ENCODE measurements at regions not wholly inside any gene's neighbourhood (a gene's known extent, or its start where the extent isn't known, plus 50 kb on each side); places are given as distances from the start of the nearest gene placed in this dataset.

DNA sequence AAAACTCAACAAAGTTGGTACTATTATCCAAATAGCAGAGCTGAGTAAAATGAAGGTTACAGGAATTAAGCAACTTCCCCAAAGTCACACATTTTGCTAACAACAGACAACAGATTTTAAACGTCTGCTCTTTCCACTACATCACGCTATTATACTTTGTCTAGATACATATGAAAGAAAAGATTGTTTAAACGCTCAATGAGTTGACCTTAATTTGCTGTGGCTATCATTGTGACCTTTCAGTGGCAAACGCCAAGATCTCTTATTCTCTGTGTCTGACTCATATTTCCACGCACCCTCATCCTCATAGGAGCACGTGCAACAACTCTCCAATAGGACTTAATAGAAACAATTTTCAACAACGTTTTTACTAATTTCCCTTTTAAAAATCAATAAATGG is 540.1 kb downstream of the MAFB start:
- Histone ChIP-seq H2AFZ (ENCODE audit: low read length) (no peak overlapping the region), H4K20me1 (ENCODE audit: insufficient read depth, low read length) (no peaks in the 10 kb centered on the region), H3K4me2 (ENCODE audit: insufficient read depth, low read length) (no peak overlapping the region), H3K9me3 (ENCODE audit: low read depth, low read length) (no peaks in the 10 kb centered on the region), H3K27ac (ENCODE audit: low read depth, low read length) (no peak overlapping the region), H3K79me2 (ENCODE audit: insufficient read depth, low read length) (no peaks in the 10 kb centered on the region), H3K4me3 (ENCODE audit: insufficient read depth, low read length) (no peak overlapping the region), H3K4me1 (ENCODE audit: insufficient read depth, low read length) (no peaks in the 10 kb centered on the region), H3K27me3 (ENCODE audit: insufficient read depth, low read length) (no peaks in the 10 kb centered on the region), H3K36me3 (ENCODE audit: insufficient read depth, low read length) (no peaks in the 10 kb centered on the region)
- DNase-seq (ENCODE audit: insufficient read length, low spot score, missing footprints), result no peak
- TF ChIP-seq, protein P1, sequence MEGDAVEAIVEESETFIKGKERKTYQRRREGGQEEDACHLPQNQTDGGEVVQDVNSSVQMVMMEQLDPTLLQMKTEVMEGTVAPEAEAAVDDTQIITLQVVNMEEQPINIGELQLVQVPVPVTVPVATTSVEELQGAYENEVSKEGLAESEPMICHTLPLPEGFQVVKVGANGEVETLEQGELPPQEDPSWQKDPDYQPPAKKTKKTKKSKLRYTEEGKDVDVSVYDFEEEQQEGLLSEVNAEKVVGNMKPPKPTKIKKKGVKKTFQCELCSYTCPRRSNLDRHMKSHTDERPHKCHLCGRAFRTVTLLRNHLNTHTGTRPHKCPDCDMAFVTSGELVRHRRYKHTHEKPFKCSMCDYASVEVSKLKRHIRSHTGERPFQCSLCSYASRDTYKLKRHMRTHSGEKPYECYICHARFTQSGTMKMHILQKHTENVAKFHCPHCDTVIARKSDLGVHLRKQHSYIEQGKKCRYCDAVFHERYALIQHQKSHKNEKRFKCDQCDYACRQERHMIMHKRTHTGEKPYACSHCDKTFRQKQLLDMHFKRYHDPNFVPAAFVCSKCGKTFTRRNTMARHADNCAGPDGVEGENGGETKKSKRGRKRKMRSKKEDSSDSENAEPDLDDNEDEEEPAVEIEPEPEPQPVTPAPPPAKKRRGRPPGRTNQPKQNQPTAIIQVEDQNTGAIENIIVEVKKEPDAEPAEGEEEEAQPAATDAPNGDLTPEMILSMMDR (IDR thresholded peaks at IDR 0.05; ENCODE audit: extremely low read depth, low read depth, low read length), result no peak

DNA sequence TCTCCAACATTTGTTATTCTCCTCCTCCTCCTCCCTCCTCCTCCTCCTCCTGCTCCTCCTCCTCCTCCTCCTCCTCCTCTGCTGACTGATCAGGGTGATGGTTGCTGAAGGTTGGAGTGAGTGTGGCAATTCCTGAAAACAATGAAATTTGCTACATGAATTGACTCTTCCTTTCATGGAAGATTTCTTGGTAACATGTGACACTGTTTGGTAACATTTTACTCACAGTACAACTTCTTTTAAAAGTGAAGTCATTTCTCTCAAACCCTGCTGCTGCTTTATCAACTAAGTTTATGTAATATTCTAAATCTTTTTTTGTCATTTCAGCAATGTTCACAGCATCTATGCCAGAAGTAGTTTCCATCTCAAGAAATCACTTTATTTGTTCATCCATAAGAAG is 543.0 kb downstream of the MAFB start:
- Histone ChIP-seq H3K27ac (ENCODE audit: low read depth, low read length) (no peak overlapping the region), H3K4me1 (ENCODE audit: insufficient read depth, low read length) (no peaks in the 10 kb centered on the region), H3K4me2 (ENCODE audit: insufficient read depth, low read length) (no peak overlapping the region), H2AFZ (ENCODE audit: low read length) (no peak overlapping the region), H4K20me1 (ENCODE audit: insufficient read depth, low read length) (no peaks in the 10 kb centered on the region), H3K79me2 (ENCODE audit: insufficient read depth, low read length) (no peaks in the 10 kb centered on the region), H3K27me3 (ENCODE audit: insufficient read depth, low read length) (no peaks in the 10 kb centered on the region), H3K4me3 (ENCODE audit: insufficient read depth, low read length) (no peak overlapping the region), H3K9me3 (ENCODE audit: low read depth, low read length) (no peaks in the 10 kb centered on the region), H3K36me3 (ENCODE audit: insufficient read depth, low read length) (no peaks in the 10 kb centered on the region)
- TF ChIP-seq, protein P1 (IDR thresholded peaks at IDR 0.05; ENCODE audit: extremely low read depth, low read depth, low read length), result no peak
- DNase-seq (ENCODE audit: insufficient read length, low spot score, missing footprints), result no peak

DNA sequence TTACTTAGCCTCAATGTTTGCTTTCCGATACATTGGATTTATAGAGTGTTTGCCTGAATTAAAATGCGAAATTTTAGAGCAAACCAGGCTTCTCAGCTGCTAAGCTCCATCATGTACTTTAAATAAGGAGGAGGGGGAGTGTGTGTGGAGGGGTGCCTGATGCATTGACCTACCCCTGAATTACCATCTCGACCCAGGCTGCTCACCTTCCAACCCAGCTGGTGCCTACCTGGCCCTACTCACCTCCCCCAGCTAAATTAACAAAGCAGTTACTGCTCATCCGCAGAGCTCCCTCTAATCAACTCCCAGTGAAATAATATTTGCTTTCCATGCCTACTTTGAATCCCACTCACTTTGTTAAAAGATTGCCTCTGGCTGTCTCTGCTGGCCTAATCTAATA is 544.5 kb downstream of the MAFB start:
- H3K27me3 ChIP-seq (ENCODE audit: insufficient read depth, low read length), result no peaks in the 10 kb centered on the region
- no peaks in the 10 kb centered on the region for H3K9me3 ChIP-seq (ENCODE audit: low read depth, low read length)
- H3K4me3 ChIP-seq (ENCODE audit: insufficient read depth, low read length), result no peak overlapping the region
- no peaks in the 10 kb centered on the region for H3K4me1 ChIP-seq (ENCODE audit: insufficient read depth, low read length)
- H4K20me1 ChIP-seq (ENCODE audit: insufficient read depth, low read length), result no peaks in the 10 kb centered on the region
- H2AFZ ChIP-seq (ENCODE audit: low read length), result no peak overlapping the region
- no peaks in the 10 kb centered on the region for H3K79me2 ChIP-seq (ENCODE audit: insufficient read depth, low read length)
- TF ChIP-seq, protein P1 (IDR thresholded peaks at IDR 0.05; ENCODE audit: extremely low read depth, low read depth, low read length), result no peak
- no peaks in the 10 kb centered on the region for H3K36me3 ChIP-seq (ENCODE audit: insufficient read depth, low read length)
- H3K4me2 ChIP-seq (ENCODE audit: insufficient read depth, low read length), result no peak overlapping the region
- no peak for DNase-seq (ENCODE audit: insufficient read length, low spot score, missing footprints)
- no peak overlapping the region for H3K27ac ChIP-seq (ENCODE audit: low read depth, low read length)

DNA sequence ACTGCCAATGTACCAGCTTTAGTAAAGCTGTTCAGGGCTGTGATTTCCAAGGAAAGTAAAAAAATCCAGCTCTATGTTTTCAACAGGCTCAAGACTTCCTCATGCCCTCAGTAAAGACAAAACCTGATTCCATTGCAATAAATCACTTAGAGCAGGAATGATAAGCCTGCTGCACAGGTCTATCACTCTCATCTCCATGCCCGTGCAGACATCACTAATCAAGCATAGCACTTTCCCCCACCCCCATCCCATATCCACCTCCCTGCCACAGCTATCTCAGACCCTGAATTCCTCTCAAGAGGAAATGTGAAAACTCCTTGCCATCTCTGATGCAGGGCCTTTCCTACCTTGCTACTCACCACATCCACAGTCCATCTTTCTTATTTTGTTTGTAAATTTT is 554.9 kb downstream of the MAFB start:
- TF ChIP-seq, protein P1 (IDR thresholded peaks at IDR 0.05; ENCODE audit: extremely low read depth, low read depth, low read length), result no peak
- H3K4me2 ChIP-seq (ENCODE audit: insufficient read depth, low read length), result no peak overlapping the region
- no peak overlapping the region for H2AFZ ChIP-seq (ENCODE audit: low read length)
- H3K4me1 ChIP-seq (ENCODE audit: insufficient read depth, low read length), result no peaks in the 10 kb centered on the region
- no peaks in the 10 kb centered on the region for H3K9me3 ChIP-seq (ENCODE audit: low read depth, low read length)
- H3K36me3 ChIP-seq (ENCODE audit: insufficient read depth, low read length), result no peaks in the 10 kb centered on the region
- no peak overlapping the region for H3K27ac ChIP-seq (ENCODE audit: low read depth, low read length)
- no peaks in the 10 kb centered on the region for H4K20me1 ChIP-seq (ENCODE audit: insufficient read depth, low read length)
- H3K4me3 ChIP-seq (ENCODE audit: insufficient read depth, low read length), result no peak overlapping the region
- H3K27me3 ChIP-seq (ENCODE audit: insufficient read depth, low read length), result no peaks in the 10 kb centered on the region
- H3K79me2 ChIP-seq (ENCODE audit: insufficient read depth, low read length), result no peaks in the 10 kb centered on the region
- no peak for DNase-seq (ENCODE audit: insufficient read length, low spot score, missing footprints)
